Uterus (tissue), 3 donors: ENCODE measurements at regions not wholly inside any gene's neighbourhood (a gene's known extent, or its start where the extent isn't known, plus 50 kb on each side); places are given as distances from the start of the nearest gene placed in this dataset.

ENCODE experiments used
- DNase-seq, 2 donors: peaks; one replicate each; pipeline ENCODE4 v3.0.0-alpha.2; 2019 to 2020
- H3K27ac ChIP-seq, 2 donors: fragments of 200-600 bp; sonication (generic); 1 replicate in 1 of 2; 2 replicates in 1 of 2; pipeline ENCODE4 v1.5.1; 2016 to 2018
- H3K27me3 ChIP-seq, 2 donors: fragments of 200-600 bp; sonication (generic); one replicate each; pipeline ENCODE4 v1.5.1; 2018 to 2019; ENCODE audit warnings: control low read depth in 1 of 2
- H3K36me3 ChIP-seq, 2 donors: fragments of 200-600 bp; sonication (generic); one replicate each; pipeline ENCODE4 v1.5.1; 2019; ENCODE audit warnings: control low read depth in 1 of 2
- H3K4me1 ChIP-seq, 2 donors: fragments of 200-600 bp; sonication (generic); one replicate each; pipeline ENCODE4 v1.5.1; 2018 to 2019; ENCODE audit warnings: control low read depth in 1 of 2
- H3K4me3 ChIP-seq, 2 donors: fragments of 200-600 bp; sonication (generic); 1 replicate in 1 of 2; 2 replicates in 1 of 2; pipeline ENCODE4 v1.5.1; 2018 to 2019; ENCODE audit warnings: mild to moderate bottlenecking in 1 of 2
- H3K9me3 ChIP-seq, 2 donors: fragments of 200-600 bp; sonication (generic); one replicate each; pipeline ENCODE4 v1.5.1; 2019; ENCODE audit warnings: control low read depth in 1 of 2
- CTCF ChIP-seq, 4 experiments: fragments of 200-600 bp in 2 of 4; fragments of 450-650 bp in 2 of 4; sonication (generic) in 2 of 4; IDR thresholded peaks; one replicate each; pipeline ENCODE4 v1.5.1; 2016 to 2019; ENCODE audit warnings: antibody characterized with exemption in 4 of 4, mild to moderate bottlenecking in 2 of 4, moderate library complexity in 1 of 4
- POLR2A ChIP-seq, 2 donors: fragments of 450-650 bp; IDR thresholded peaks; one replicate each; pipeline ENCODE4 v1.6.1; 2016; ENCODE audit warnings: antibody characterized with exemption in 2 of 2, mild to moderate bottlenecking in 1 of 2, moderate library complexity in 1 of 2
- intact Hi-C: fragments of 100-400 bp; cut with DNase I; formaldehyde crosslinking; loops from one replicate; pipeline ENCODE4 v1.15.1; 2023; ENCODE audit warnings: low total_unique reads
- donor health status: DM: yes; HTN: yes; CAD: no.

DNA sequence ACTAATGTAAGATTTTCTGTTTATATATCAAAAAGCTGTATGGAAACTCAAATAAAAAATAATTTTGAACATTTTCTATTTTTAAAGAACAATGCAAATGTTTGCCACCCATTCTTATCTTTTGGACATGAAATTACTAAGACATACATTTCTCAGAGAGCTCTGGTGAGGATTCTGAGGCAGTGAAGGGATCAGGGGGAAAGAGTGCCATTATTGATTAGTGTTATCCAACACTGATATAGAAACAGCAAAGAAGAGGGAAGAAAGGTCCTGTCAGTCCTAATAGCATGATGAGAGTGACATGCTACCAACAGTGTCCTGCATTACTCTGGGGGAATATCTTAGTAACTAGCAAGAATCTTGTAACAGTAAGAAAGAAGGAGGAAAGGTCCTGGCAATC is 282.2 kb downstream of the RPL10L start:
- no peaks in the 10 kb centered on the region for H3K27me3 ChIP-seq
- no peaks in the 10 kb centered on the region for H3K9me3 ChIP-seq
- intact Hi-C loops, result no loop called here
- no peaks in the 10 kb centered on the region for H3K36me3 ChIP-seq
- TF ChIP-seq POLR2A (IDR thresholded peaks at IDR 0.05), result no peak
- TF ChIP-seq CTCF (IDR thresholded peaks at IDR 0.05), result no peak
- H3K4me1 ChIP-seq, result no peaks in the 10 kb centered on the region
- no peak overlapping the region for H3K4me3 ChIP-seq
- H3K27ac ChIP-seq, result no peak overlapping the region
- DNase-seq, result no peak

GRCh38 chr14:46368275-46368674 is 283.3 kb downstream of the RPL10L start:
- intact Hi-C loops, result no loop called here
- no peaks in the 10 kb centered on the region for H3K9me3 ChIP-seq
- H3K27me3 ChIP-seq, result no peaks in the 10 kb centered on the region
- H3K36me3 ChIP-seq, result no peaks in the 10 kb centered on the region
- H3K27ac ChIP-seq, result no peak overlapping the region
- TF ChIP-seq CTCF (IDR thresholded peaks at IDR 0.05), result no peak
- TF ChIP-seq POLR2A (IDR thresholded peaks at IDR 0.05), result no peak
- no peak for DNase-seq
- no peak overlapping the region for H3K4me3 ChIP-seq
- H3K4me1 ChIP-seq, result no peaks in the 10 kb centered on the region

- Histone ChIP-seq H3K4me3 (no peak overlapping the region), H3K27me3 (no peaks in the 10 kb centered on the region), H3K4me1 (no peaks in the 10 kb centered on the region), H3K36me3 (no peaks in the 10 kb centered on the region), H3K27ac (no peak overlapping the region), H3K9me3 (no peaks in the 10 kb centered on the region)
- DNase-seq, result no peak
- no peak for TF ChIP-seq POLR2A (IDR thresholded peaks at IDR 0.05)
- intact Hi-C loops, result no loop called here
These were observed 298.7 kb downstream of the RPL10L start for GRCh38 chr14:46352844-46353243.

DNA sequence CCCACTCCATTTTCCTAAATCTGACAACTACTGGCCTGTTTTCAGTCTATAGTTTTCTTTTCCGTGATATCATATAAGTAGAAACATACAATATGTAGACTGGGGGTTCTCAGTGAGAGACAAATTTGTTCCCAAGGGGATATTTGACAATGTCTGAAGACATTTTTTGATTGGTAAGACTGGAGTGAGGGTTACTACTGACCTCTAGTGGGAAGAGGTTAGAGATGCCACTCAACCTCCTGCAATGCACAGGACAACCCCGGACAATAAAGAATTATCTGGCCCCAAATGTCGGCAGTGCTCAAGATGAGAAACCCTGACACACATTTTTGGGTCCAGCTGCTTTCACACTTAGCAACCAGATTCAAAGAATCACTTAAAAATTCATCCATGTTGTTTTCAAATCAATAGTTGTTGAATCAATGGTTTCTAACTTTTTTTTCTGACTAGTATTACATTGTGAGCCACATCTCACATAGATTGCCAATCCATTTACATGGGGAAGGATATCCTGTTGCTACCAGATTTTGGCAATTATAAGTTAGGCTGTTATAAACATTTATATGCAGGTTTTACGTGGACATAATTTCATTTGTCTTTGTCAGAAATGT is 307.1 kb downstream of the RPL10L start:
- H3K4me3 ChIP-seq, result no peak overlapping the region
- H3K9me3 ChIP-seq, result no peaks in the 10 kb centered on the region
- no peak for DNase-seq
- no peaks in the 10 kb centered on the region for H3K27me3 ChIP-seq
- intact Hi-C loops, result no loop called here
- no peaks in the 10 kb centered on the region for H3K4me1 ChIP-seq
- TF ChIP-seq CTCF (IDR thresholded peaks at IDR 0.05) (peak in 2 of 4 experiments; percentile 5 to 23), POLR2A (IDR thresholded peaks at IDR 0.05) (no peak)
- H3K27ac ChIP-seq, result no peak overlapping the region
- no peaks in the 10 kb centered on the region for H3K36me3 ChIP-seq

DNA sequence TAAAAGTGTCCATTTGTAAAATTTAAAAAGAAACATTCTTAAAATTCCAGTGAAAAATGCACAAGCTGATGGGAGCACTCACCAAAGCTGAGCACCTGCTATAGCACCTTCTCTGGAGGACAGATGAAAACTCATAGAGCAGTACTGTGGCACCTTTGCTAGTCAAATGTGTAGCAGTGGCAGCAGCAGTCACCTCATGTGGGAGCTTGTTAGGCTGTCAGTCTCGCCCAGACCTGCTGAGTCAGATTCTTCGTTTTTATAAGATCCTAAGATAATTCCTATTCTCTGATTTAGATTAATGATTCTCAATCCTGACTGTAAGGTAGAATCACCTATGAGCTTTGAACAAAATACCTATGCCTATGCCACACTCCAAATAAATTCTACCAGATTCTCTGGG is 325.8 kb downstream of the RPL10L start:
- H3K4me3 ChIP-seq, result no peak overlapping the region
- no peaks in the 10 kb centered on the region for H3K36me3 ChIP-seq
- no peak overlapping the region for H3K27ac ChIP-seq
- no peaks in the 10 kb centered on the region for H3K27me3 ChIP-seq
- intact Hi-C loops, result no loop called here
- H3K9me3 ChIP-seq, result no peaks in the 10 kb centered on the region
- TF ChIP-seq POLR2A (IDR thresholded peaks at IDR 0.05), result no peak
- TF ChIP-seq CTCF (IDR thresholded peaks at IDR 0.05), result no peak
- no peaks in the 10 kb centered on the region for H3K4me1 ChIP-seq
- no peak for DNase-seq

DNA sequence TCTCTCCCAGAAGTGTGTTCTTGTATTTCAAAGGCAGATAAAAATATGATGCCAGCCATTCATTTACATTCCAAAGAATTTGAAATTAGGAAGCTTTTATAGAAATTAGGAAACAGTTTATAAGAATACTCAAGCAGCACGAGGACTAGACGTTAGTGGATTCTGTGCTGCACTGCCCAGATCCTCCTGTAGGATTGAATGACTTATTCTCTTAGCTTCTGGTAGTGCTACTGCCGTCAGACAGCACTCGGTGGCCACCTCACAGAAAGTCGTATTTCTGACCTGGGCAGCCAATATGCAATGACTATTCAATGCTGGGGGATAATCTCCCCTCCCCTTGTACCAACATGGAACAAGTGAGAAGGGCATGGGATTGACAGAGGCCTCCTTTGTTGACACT is 326.4 kb downstream of the RPL10L start:
- Histone ChIP-seq H3K27me3 (no peaks in the 10 kb centered on the region), H3K4me1 (no peaks in the 10 kb centered on the region), H3K4me3 (no peak overlapping the region), H3K9me3 (no peaks in the 10 kb centered on the region), H3K36me3 (no peaks in the 10 kb centered on the region), H3K27ac (no peak overlapping the region)
- intact Hi-C loops, result no loop called here
- no peak for DNase-seq
- no peak for TF ChIP-seq POLR2A (IDR thresholded peaks at IDR 0.05)
- no peak for TF ChIP-seq CTCF (IDR thresholded peaks at IDR 0.05)
